Muscle layer of colon (tissue), 2 donors: ENCODE measurements at regions not wholly inside any gene's neighbourhood (a gene's known extent, or its start where the extent isn't known, plus 50 kb on each side); places are given as distances from the start of the nearest gene placed in this dataset.
"Not testable (repeated sequence)": the region's sequence is repeated elsewhere in the genome, so short reads cannot be mapped to it uniquely, and the experiment has no call there.

ENCODE experiments used
- H3K27ac ChIP-seq: one replicate; pipeline ENCODE4 v1.7.0; 2013; ENCODE audit warnings: low read depth, mild to moderate bottlenecking, low read length, moderate library complexity
- H3K27me3 ChIP-seq, 2 donors: one replicate each; pipeline ENCODE4 v1.7.0; 2013; ENCODE audit warnings: low read length in 2 of 2, mild to moderate bottlenecking in 2 of 2; ENCODE audit not compliant: insufficient read depth in 2 of 2, control insufficient read depth in 1 of 2
- H3K36me3 ChIP-seq: one replicate; pipeline ENCODE4 v1.7.0; 2013; ENCODE audit warnings: mild to moderate bottlenecking, low read length; ENCODE audit not compliant: insufficient read depth
- H3K4me1 ChIP-seq: one replicate; pipeline ENCODE4 v1.7.0; 2013; ENCODE audit warnings: mild to moderate bottlenecking, low read length; ENCODE audit not compliant: insufficient read depth
- H3K4me3 ChIP-seq, 2 donors: one replicate each; pipeline ENCODE4 v1.7.0; 2013; ENCODE audit warnings: low read length in 2 of 2, low read depth in 1 of 2, mild to moderate bottlenecking in 1 of 2, moderate library complexity in 1 of 2
- H3K9ac ChIP-seq: one replicate; pipeline ENCODE4 v1.7.0; 2013; ENCODE audit warnings: low read length
- H3K9me3 ChIP-seq: one replicate; pipeline ENCODE4 v1.7.0; 2013; ENCODE audit warnings: mild to moderate bottlenecking, low read length
- donor health status: abdominal sarcoma.
- donor health status: Adenocarcinoma of cecum.

DNA sequence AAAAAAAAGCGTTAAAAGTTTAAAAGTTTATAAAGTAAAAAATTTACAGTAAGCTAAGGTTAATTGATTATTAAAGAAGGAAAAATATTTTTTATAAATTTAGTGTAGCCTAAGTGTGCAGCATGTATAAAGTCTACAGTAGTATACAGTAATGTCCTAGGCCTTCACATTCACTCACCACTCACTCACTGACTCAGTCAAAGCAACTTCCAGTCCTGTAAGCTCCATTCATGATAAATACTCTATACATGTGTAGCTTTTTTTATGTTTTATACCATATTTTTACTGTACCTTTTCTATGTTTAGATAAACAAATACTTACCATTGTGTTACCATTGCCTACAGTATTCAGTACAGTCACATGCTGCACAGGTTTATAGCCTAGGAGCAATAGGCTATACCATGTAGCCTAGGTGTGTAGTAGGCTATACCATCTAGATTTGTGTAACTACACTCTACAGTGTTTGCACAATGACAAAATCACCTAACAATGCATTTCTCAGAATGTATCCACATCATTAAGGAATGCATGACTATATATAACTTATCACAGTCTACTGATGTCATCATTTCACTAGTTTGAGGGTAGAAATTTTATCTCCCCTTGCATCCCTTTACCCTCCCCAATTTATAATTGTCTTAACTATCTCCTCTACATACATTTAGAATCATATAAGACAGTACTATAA is 158.4 kb upstream of the USP9X start:
- H3K9me3 ChIP-seq, H3K36me3 ChIP-seq, H3K9ac ChIP-seq, H3K27me3 ChIP-seq, H3K4me1 ChIP-seq, H3K4me3 ChIP-seq, H3K27ac ChIP-seq: not testable (repeated sequence)

DNA sequence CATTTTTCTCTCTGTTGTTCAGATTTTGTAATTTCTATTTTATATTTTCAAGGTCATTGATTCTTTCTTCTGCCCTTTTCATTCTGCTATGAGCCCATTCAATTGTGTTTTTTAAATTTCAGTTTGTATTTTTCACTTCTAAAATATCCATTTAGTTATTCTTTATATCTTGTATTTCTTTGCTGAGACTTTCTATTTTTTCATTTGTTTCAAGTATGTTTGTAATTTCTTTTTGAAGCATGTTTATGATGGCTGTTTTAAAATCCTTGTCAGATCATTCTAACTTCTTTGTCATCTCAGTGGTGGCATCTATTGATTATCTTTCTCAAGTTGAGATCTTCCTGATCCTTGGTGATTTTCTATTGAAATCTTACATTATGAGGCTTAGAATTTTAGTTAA is 157.2 kb upstream of the USP9X start:
- Histone ChIP-seq H3K4me3 (no peak overlapping the region), H3K9me3 (no peaks in the 10 kb centered on the region), H3K36me3 (no peaks in the 10 kb centered on the region), H3K4me1 (peaks cover 5% of the 10 kb centered on the region), H3K9ac (no peak overlapping the region), H3K27ac (no peak overlapping the region), H3K27me3 (no peaks in the 10 kb centered on the region)

DNA sequence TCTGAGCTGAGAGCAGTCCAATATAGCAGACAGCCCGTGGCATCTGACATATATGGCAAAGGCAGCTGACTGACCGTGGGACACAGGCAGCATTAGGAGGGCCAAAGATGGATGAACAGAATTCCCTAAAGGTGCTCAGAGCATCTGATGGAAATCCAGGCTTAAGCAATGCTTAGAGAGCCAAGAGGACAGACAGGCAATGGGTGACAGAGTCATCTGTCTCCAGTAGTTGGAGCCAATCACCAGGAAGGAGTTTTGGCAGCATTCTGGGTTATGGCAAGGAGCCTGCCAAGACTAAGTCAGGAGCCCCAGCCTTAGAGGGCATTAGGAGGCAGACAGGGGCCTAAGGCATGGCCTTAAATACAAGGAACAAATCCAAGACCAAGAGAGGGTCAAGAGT is 153.3 kb upstream of the USP9X start:
- Histone ChIP-seq H3K4me1 (peaks cover 5% of the 10 kb centered on the region), H3K9ac (no peak overlapping the region), H3K36me3 (no peaks in the 10 kb centered on the region), H3K27me3 (no peaks in the 10 kb centered on the region), H3K9me3 (no peaks in the 10 kb centered on the region), H3K27ac (no peak overlapping the region), H3K4me3 (no peak overlapping the region)

DNA sequence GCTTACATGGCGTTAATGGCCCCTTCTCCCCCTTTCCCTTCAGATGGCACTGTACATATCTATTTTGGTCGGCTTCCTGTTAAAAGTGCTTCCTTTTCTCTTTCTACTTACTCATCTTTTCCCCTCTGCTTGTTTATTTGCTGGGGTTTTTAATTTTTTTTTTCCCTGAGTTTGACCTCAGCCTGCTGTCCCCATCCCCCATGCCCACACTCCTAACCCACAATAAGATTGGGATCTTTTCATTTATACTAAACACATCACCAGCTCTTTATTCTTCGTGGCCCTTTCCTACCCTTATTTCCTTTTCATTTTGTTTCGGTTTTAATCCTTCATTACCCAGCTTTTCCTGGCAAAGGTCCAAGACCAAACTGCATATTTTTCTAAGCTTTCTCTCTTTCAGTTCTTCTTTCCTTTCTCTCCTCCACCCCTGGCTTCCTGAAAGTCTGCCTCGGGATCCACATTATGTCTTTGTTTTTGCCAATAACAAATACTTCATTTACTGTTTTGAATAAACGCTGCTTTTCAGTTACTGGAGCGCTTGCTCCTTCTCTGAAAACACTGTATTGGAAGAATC is 152.0 kb upstream of the USP9X start:
- peaks cover 5% of the 10 kb centered on the region for H3K4me1 ChIP-seq
- peak overlapping the region; percentile 23 to 55 for H3K4me3 ChIP-seq
- no peaks in the 10 kb centered on the region for H3K27me3 ChIP-seq
- H3K36me3 ChIP-seq, result no peaks in the 10 kb centered on the region
- peak overlapping the region; percentile 51 for H3K27ac ChIP-seq
- no peaks in the 10 kb centered on the region for H3K9me3 ChIP-seq
- H3K9ac ChIP-seq, result no peak overlapping the region

DNA sequence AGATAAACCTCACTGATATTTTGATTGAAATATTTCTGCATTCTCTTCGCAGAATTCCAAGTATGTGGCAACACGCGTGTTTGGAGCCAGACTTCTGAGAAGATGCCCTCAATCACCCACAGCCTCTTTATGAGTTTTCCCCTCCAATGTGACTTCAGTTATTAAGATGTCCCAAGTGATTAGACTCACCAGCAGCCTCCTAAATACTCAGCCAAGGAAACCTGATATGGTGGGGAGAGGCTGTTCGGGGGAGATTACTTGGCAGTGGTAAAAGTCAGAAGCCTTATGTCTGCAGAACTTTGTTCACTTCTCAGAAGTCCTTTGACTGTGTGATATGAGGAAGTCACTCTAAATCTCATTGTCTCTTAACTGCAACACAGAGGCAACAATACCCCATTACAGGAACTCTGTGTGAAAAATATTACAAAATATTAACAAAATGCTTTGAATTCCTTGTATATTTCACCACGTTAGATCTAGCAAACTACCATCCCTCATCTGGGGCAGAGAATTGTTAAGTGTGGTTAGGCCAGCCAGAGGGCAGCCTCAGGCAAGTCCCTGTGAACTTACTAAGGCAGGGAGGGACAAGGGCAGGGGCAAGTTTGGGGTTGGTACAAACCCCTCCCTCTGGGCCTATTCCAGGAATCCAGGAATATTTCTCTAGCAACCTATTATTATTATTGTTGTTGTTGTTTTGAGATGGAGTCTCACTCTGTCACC is 151.4 kb upstream of the USP9X start:
- Histone ChIP-seq H3K36me3 (no peaks in the 10 kb centered on the region), H3K9me3 (no peaks in the 10 kb centered on the region), H3K4me1 (peaks cover 5% of the 10 kb centered on the region), H3K4me3 (peak overlapping the region in 1 of 2 donors; percentile 55), H3K27ac (peak overlapping the region; percentile 51), H3K27me3 (no peaks in the 10 kb centered on the region), H3K9ac (no peak overlapping the region)

DNA sequence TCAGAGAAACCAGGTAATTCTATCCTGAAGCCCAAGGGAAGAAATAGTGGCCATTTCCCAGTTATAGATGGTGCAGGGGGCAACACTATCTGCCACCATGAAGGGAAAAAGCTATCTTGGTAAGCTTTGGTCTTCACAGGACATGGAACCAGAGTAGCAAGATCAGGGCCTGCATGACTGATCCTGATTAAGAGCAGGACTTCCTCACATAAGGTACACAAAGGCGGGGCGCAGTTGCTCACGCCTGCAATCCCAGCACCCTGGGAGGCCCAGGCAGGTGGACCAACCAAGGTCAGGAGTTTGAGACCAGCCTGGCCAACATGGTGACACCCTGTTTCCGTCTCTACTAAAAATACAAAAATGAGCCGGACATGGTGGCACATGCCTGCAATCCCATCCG is 148.4 kb upstream of the USP9X start:
- Histone ChIP-seq H3K4me1 (peaks cover 3% of the 10 kb centered on the region), H3K27me3 (no peaks in the 10 kb centered on the region), H3K9me3 (no peaks in the 10 kb centered on the region), H3K36me3 (no peaks in the 10 kb centered on the region), H3K4me3 (no peak overlapping the region), H3K9ac (no peak overlapping the region), H3K27ac (no peak overlapping the region)

DNA sequence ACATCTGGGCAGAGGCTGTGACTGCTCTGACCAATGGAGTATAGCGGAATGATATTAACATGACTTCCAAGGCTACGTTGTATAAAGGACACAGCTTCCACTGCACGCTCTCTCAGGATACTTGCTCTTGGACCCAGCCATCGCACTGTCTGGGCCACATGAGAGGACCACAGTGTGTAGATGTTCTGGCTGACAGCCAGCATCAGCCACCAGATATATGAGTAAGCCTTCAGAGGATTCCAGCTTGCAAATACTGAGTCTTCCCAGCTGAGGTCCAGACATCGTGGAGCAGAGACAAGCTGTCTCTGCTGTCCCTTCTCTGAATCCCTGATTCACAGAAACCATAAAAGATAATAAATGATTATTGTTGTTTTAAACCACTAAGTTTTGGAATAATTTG is 146.8 kb upstream of the USP9X start:
- H3K4me3 ChIP-seq, result no peak overlapping the region
- no peaks in the 10 kb centered on the region for H3K27me3 ChIP-seq
- H3K9me3 ChIP-seq, result no peaks in the 10 kb centered on the region
- no peaks in the 10 kb centered on the region for H3K36me3 ChIP-seq
- H3K9ac ChIP-seq, result no peak overlapping the region
- H3K4me1 ChIP-seq, result no peaks in the 10 kb centered on the region
- no peak overlapping the region for H3K27ac ChIP-seq

DNA sequence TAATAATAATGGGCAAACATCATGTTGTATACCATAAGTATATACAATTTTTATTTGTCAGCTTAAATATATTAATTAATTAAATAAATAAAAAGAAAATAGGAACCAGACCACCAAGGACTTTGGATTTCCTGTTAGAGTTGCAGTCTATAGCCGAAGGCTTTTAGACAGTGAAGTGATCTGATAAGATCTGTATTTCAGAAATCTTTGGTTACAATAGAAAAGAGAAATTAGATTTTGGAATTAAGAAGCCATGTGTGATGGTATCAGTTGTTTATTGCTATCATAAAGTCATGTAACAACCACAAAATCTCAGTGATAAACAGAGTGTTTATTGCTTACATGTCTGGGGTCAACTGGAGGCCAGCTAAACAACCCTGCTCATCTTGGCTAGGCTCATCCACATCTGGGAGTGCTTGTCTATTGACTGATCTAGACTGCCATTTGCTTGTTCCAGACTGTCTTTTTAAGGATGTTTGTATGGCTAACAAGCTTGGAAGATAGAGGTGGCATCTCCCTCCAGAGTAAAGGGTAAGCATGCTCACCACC is 142.1 kb upstream of the USP9X start:
- Histone ChIP-seq H3K27ac (no peak overlapping the region), H3K9me3 (no peaks in the 10 kb centered on the region), H3K36me3 (no peaks in the 10 kb centered on the region), H3K9ac (no peak overlapping the region), H3K4me1 (no peaks in the 10 kb centered on the region), H3K4me3 (no peak overlapping the region), H3K27me3 (no peaks in the 10 kb centered on the region)

DNA sequence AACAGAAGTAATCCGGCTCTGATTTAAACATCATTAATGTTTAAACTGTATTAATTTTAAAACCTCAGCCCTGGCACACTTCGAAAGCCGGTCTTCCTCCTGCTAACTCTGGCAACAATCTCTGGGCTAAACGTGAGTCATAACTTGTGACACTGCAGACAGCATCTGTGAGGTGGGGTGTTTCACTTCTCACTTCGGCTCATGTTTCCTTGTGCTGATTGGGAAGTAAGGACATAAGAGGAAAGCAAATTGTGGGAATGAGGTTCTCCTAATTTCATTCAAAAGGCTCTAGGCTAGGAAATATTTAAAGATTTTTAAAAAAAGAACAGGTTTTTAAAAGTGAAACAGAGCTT is 139.9 kb upstream of the USP9X start:
- Histone ChIP-seq H3K9ac (no peak overlapping the region), H3K4me3 (no peak overlapping the region), H3K4me1 (no peaks in the 10 kb centered on the region), H3K36me3 (no peaks in the 10 kb centered on the region), H3K27me3 (no peaks in the 10 kb centered on the region), H3K9me3 (no peaks in the 10 kb centered on the region), H3K27ac (no peak overlapping the region)

DNA sequence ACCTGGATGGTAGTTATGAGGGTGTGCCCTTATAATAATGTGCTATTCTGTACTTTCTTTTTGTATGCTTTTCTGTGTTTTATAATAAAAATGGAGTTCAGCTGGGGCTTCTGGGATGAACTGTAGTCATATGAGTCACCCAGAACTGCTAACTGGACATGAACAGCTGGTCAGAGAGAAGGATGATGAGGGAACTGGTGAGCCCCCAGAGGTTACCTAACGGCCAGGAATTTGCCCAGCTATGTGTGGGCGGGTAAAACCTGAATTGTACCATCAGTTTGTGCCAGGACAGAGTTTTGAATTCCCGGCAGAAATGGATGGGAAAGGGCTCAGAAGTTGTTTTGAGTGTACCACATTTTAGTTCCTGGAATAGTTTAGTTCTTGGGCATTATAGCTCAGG is 138.0 kb upstream of the USP9X start:
- Histone ChIP-seq H3K4me3 (no peak overlapping the region), H3K4me1 (no peaks in the 10 kb centered on the region), H3K9me3 (no peaks in the 10 kb centered on the region), H3K27ac (no peak overlapping the region), H3K27me3 (no peaks in the 10 kb centered on the region), H3K36me3 (no peaks in the 10 kb centered on the region), H3K9ac (no peak overlapping the region)

DNA sequence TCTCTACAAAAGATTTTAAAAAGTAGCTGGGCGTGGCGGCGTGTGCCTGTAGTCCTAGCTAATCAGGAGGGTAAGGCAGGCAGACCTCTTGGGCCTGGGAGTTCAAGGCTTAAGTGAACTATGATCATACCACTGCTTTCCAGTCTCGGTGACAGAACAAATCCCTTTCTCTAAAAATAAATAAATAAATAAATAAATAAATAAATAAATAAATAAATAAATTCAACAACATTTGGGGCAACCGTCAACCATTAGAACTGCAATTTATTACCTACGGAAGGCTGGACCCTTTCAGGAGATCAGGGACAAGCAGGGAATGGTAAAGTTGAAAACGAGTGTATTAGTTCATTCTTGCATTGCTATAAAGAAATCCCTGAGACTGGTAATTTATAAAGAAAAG is 136.2 kb upstream of the USP9X start:
- Histone ChIP-seq H3K27ac (no peak overlapping the region), H3K9me3 (no peaks in the 10 kb centered on the region), H3K9ac (no peak overlapping the region), H3K4me1 (no peaks in the 10 kb centered on the region), H3K27me3 (no peaks in the 10 kb centered on the region), H3K36me3 (no peaks in the 10 kb centered on the region), H3K4me3 (no peak overlapping the region)
